Esophagus muscularis mucosa (tissue), 4 donors: ENCODE measurements at regions not wholly inside any gene's neighbourhood (a gene's known extent, or its start where the extent isn't known, plus 50 kb on each side); places are given as distances from the start of the nearest gene placed in this dataset.
A peak's percentile ranks its signal among the peaks of the same experiment; 100 is the strongest.

Source experiments
- DNase-seq: peaks from one replicate; pipeline ENCODE4 v3.0.0-alpha.2; 2017; ENCODE audit errors: extremely low spot score
- H3K27ac ChIP-seq, 4 donors: fragments of 200-600 bp; sonication (generic); replicated peaks in 1 of 4; 1 replicate in 3 of 4; 2 replicates in 1 of 4; pipeline ENCODE4 v1.5.1; 2016 to 2019; ENCODE audit warnings: mild to moderate bottlenecking in 1 of 4
- H3K27me3 ChIP-seq, 4 donors: fragments of 200-600 bp; sonication (generic); one replicate each; pipeline versions ENCODE4 v1.5.1 to v1.6.0; 2016 to 2019
- H3K36me3 ChIP-seq, 4 donors: fragments of 200-600 bp; sonication (generic); one replicate each; pipeline ENCODE4 v1.5.1; 2016 to 2019
- H3K4me1 ChIP-seq, 4 donors: fragments of 200-600 bp; sonication (generic); one replicate each; pipeline ENCODE4 v1.5.1; 2016 to 2019
- H3K4me3 ChIP-seq, 4 donors: fragments of 200-600 bp; sonication (generic); 1 replicate in 2 of 4; 2 replicates in 2 of 4; pipeline ENCODE4 v1.5.1; 2016 to 2019; ENCODE audit warnings: mild to moderate bottlenecking in 4 of 4, moderate library complexity in 1 of 4
- H3K9me3 ChIP-seq, 4 donors: fragments of 200-600 bp; sonication (generic); 1 replicate in 3 of 4; 2 replicates in 1 of 4; pipeline ENCODE4 v1.5.1; 2016 to 2019
- EP300 ChIP-seq: sonication (generic); formaldehyde crosslinking; IDR thresholded peaks from one replicate; pipeline ENCODE4 v1.6.1; 2017; ENCODE audit warnings: antibody characterized with exemption
- POLR2A ChIP-seq: fragments of 450-650 bp; IDR thresholded peaks from one replicate; pipeline ENCODE4 v1.6.1; 2017; ENCODE audit warnings: antibody characterized with exemption, moderate library complexity, mild to moderate bottlenecking, low read depth
- POLR2AphosphoS5 ChIP-seq, 2 donors: sonication (generic); formaldehyde crosslinking; IDR thresholded peaks; one replicate each; pipeline ENCODE4 v1.6.1; 2017; ENCODE audit warnings: antibody characterized with exemption in 2 of 2
- WGBS: methylation state at CpG from one replicate; pipeline ENCODE4 v1.1.5; 2018; 5-methylcytosine and 5-hydroxymethylcytosine counted together
- intact Hi-C: fragments of 100-400 bp; cut with DNase I; formaldehyde crosslinking; loops from one replicate; pipeline ENCODE4 v1.15.1; 2023
- TF ChIP-seq, protein P1 (sequence below), 3 experiments: fragments of 200-600 bp in 2 of 3; fragments of 450-650 bp in 1 of 3; sonication (generic) in 2 of 3; IDR thresholded peaks; one replicate each; pipeline ENCODE4 v1.5.1; 2017 to 2019; ENCODE audit warnings: antibody characterized with exemption in 3 of 3, mild to moderate bottlenecking in 2 of 3, moderate library complexity in 1 of 3

DNA sequence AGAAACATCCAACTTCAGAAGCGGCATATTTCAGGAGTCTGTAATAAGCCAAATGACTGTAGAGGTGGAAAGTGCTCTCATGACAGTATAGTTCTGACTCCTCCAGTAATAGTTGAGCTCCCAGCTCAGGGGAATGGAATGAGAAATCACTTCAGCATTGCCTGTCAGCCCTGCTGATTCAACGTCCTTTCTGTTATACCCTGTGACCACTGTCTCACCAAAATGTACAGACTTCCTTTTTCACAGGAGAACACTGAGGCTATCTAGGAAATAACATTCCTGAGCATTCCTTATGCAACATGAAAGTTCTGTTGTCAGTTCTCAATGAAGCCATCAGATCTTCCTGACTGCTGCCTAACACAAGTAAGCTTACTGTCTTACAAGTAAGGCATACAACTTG lies 284.5 kb upstream of the MME start:
- no peak for DNase-seq
- TF ChIP-seq EP300: no peak
- TF ChIP-seq POLR2A: no peak
- TF ChIP-seq POLR2AphosphoS5 (IDR thresholded peaks at IDR 0.05): no peak
- TF ChIP-seq, protein P1, sequence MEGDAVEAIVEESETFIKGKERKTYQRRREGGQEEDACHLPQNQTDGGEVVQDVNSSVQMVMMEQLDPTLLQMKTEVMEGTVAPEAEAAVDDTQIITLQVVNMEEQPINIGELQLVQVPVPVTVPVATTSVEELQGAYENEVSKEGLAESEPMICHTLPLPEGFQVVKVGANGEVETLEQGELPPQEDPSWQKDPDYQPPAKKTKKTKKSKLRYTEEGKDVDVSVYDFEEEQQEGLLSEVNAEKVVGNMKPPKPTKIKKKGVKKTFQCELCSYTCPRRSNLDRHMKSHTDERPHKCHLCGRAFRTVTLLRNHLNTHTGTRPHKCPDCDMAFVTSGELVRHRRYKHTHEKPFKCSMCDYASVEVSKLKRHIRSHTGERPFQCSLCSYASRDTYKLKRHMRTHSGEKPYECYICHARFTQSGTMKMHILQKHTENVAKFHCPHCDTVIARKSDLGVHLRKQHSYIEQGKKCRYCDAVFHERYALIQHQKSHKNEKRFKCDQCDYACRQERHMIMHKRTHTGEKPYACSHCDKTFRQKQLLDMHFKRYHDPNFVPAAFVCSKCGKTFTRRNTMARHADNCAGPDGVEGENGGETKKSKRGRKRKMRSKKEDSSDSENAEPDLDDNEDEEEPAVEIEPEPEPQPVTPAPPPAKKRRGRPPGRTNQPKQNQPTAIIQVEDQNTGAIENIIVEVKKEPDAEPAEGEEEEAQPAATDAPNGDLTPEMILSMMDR (IDR thresholded peaks at IDR 0.05): no peak
- no peaks in the 10 kb centered on the region for H3K36me3 ChIP-seq
- H3K9me3 ChIP-seq: no peaks in the 10 kb centered on the region
- no peak overlapping the region for H3K4me3 ChIP-seq
- H3K4me1 ChIP-seq: peaks cover 0 to 25% (median 21%) of the 10 kb centered on the region in 4 donors
- intact Hi-C loops: no loop called here
- 52% methylated on average over 2 of the region's 2 CpGs for WGBS
- H3K27ac ChIP-seq: peak overlapping the region in 1 of 4 donors; percentile 22
- no peaks in the 10 kb centered on the region for H3K27me3 ChIP-seq

DNA sequence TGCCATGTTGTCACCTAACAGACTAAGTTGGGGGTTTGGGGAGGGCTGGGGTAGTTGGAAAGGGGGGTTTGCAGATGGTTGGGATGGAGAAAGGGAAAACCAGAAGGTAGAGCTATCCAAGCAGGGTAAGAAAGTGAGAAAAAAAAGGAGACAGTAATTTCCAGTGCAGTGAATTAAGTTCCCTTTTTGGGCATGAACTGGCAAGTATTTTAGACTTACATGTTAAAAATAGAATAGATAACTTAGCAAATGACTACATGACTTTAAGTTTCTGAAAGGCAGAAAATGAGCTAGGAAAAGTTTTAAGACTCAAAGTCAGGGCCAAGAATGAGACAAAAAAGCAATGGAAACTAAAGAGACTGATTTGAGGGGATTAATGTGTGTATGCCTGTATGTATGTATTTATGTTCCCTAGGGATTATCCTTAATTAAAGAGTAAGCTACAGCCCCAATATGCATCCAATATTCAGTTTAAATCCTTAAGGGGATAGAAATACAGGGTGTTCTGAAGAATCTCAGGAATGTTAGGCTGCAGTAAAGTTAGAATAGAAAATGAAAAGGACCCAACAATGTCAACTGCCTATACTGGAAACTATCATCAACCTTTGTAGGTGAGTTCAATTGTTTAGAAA lies 285.2 kb upstream of the MME start:
- Histone ChIP-seq H3K9me3 (no peaks in the 10 kb centered on the region), H3K4me3 (no peak overlapping the region), H3K4me1 (peaks cover 0 to 25% (median 21%) of the 10 kb centered on the region in 4 donors), H3K27ac (peak overlapping the region in 1 of 4 donors; percentile 22), H3K27me3 (no peaks in the 10 kb centered on the region), H3K36me3 (no peaks in the 10 kb centered on the region)
- intact Hi-C loops: no loop called here
- no peak for DNase-seq
- TF ChIP-seq, protein P1 (IDR thresholded peaks at IDR 0.05): no peak
- TF ChIP-seq POLR2AphosphoS5 (IDR thresholded peaks at IDR 0.05) (no peak), POLR2A (no peak), EP300 (no peak)

DNA sequence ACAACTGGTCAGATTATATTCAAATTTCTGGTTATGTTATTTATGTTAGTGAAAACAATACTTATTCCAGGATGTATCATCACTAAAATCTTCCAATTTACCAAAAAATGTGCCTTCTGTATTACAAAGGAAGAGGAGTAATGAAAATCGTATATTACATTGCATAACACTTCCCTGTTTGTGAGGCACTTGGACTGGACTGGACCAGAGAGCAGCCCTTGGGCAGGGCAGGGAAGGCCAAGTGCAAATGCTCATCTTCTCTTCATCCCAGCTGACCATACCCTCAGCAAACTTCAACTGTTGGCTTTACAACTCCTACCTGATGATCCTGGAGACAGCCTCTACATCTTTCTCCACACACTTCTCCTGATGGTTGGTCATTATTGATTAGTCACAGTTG lies 285.7 kb upstream of the MME start:
- Histone ChIP-seq H3K9me3 (no peaks in the 10 kb centered on the region), H3K4me1 (peaks cover 0 to 25% (median 21%) of the 10 kb centered on the region in 4 donors), H3K4me3 (no peak overlapping the region), H3K36me3 (no peaks in the 10 kb centered on the region), H3K27ac (peak overlapping the region in 1 of 4 donors; percentile 22), H3K27me3 (no peaks in the 10 kb centered on the region)
- WGBS: 29% methylated on average over 1 of the region's 1 CpG
- intact Hi-C loops: no loop called here
- TF ChIP-seq EP300: no peak
- no peak for TF ChIP-seq POLR2A
- no peak for TF ChIP-seq POLR2AphosphoS5 (IDR thresholded peaks at IDR 0.05)
- TF ChIP-seq, protein P1 (IDR thresholded peaks at IDR 0.05): no peak
- no peak for DNase-seq

DNA sequence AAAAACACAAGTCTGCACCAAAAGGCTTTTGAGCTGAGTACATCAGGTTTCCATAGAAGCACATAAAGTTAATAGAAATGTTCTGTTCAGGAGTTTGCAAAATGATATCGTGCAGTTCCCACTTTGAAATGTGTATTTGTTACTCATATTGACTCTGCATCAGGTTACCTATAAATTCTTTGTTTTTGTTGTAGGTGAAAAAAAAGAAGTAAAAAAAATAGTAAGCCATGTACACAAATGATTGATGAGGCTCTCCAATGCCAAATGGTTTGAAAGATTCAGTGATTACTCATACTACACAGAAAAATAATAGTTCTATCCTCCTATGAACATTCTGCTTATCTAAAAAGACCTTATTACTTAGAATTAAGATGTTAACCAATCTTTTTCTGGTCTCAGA lies 287.3 kb upstream of the MME start:
- Histone ChIP-seq H3K4me3 (no peak overlapping the region), H3K4me1 (peaks cover 0 to 25% (median 21%) of the 10 kb centered on the region in 4 donors), H3K27me3 (no peaks in the 10 kb centered on the region), H3K9me3 (no peaks in the 10 kb centered on the region), H3K36me3 (no peaks in the 10 kb centered on the region), H3K27ac (no peak overlapping the region)
- intact Hi-C loops: no loop called here
- no peak for DNase-seq
- WGBS: 63% methylated on average over 1 of the region's 1 CpG
- TF ChIP-seq EP300: no peak
- no peak for TF ChIP-seq POLR2AphosphoS5 (IDR thresholded peaks at IDR 0.05)
- TF ChIP-seq, protein P1 (IDR thresholded peaks at IDR 0.05): no peak
- no peak for TF ChIP-seq POLR2A

DNA sequence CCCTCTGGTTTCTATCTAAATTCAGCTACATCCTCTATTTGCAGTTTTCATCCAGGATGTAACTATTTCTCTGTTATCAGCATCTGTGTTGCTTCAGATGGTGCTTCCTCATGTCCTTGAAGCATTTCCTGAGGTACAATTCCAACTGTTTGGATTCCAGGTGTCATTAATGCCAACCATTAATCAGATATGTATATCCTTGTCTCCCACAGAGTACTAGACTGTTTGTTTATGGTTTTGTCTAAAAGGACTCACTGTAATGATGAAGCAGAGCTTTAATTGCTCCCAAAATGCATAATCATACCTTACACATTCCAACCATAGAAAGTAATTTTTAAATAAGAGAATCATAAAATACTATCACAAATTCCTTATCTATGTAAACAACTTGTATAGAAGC lies 288.5 kb upstream of the MME start:
- peaks cover 0 to 28% (median 24%) of the 10 kb centered on the region in 4 donors for H3K4me1 ChIP-seq
- no peaks in the 10 kb centered on the region for H3K9me3 ChIP-seq
- H3K27me3 ChIP-seq: no peaks in the 10 kb centered on the region
- intact Hi-C loops: no loop called here
- no peak for DNase-seq
- no peaks in the 10 kb centered on the region for H3K36me3 ChIP-seq
- no peak overlapping the region for H3K4me3 ChIP-seq
- H3K27ac ChIP-seq: no peak overlapping the region
- no peak for TF ChIP-seq EP300
